GM10266 (cell line): ENCODE measurements at regions not wholly inside any gene's neighbourhood (a gene's known extent, or its start where the extent isn't known, plus 50 kb on each side); places are given as distances from the start of the nearest gene placed in this dataset.
"Not testable (repeated sequence)": the region's sequence is repeated elsewhere in the genome, so short reads cannot be mapped to it uniquely, and the experiment has no call there.

ENCODE experiments used
- DNase-seq: peaks from one replicate; pipeline ENCODE4 v3.0.0; 2012; ENCODE audit errors: extremely low spot score
- CTCF ChIP-seq: IDR thresholded peaks from 2 replicates; pipeline ENCODE4 v1.5.1; 2012; ENCODE audit warnings: mild to moderate bottlenecking, low read depth; ENCODE audit not compliant: control insufficient read depth, insufficient read depth; ENCODE audit errors: missing control alignments

DNA sequence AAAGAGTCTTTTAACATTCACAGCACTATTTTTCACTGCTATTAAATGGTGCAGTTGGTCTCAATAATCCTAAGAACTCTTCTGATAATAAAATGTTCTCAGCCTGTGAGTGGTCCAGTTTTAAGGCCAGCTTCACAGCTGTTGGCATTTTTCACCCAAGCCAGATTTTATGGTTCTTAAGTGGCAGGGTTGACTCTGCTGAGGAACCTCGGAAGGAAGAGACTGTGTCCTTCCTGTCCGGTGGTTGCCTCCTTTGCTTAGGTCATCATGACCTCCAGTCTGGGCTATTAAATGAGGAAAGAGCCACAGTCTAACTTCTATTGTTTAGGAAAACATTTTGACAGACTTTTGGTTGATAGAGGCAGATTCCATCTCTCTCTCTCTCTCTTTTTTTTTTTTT, 112.5 kb upstream of the SERBP1 start:
- TF ChIP-seq CTCF = no peak
- DNase-seq = no peak

DNA sequence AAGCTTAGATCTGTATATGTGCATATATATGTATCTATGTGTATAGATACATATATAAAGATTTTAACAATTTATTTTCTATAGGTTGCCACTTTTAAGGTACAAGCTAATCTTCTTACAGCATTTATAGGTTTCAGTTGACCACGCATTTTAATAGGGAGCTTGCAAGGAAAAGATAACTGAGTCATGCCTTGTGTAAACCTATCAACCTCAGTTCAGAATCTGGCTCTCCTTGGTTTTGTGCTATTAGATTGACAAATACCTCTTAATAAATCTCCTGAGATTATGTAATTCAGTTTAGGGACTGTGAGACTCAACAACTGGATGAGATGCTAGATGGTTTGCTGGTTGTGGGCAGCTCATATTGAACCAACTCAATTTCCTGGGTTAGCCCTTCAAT, 114.7 kb upstream of the SERBP1 start:
- TF ChIP-seq CTCF = no peak
- DNase-seq = no peak

DNA sequence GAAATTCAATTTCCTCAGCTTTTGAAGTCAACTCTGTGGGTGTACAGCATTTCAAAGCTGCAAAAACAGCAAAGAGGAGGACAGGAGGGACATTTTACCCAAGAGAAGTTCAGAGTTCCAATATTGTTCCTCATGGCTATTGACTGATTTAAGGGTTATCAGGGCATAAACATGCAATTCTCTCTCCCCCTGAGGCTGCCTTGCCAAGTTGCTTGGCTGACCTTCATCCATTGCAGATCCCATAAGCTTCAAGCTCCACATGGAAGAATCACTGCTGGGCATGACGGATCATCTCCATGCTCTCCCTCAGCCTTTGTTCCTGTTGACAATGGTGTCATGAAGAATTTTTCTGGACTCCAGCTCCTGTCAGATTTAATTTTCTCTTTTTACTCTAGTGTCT, 115.2 kb upstream of the SERBP1 start:
- DNase-seq = no peak
- TF ChIP-seq CTCF = no peak

GRCh38 chr1:67551375-67551774, 121.2 kb upstream of the SERBP1 start:
- DNase-seq = no peak
- TF ChIP-seq CTCF = no peak

GRCh38 chr1:67552336-67552759, 122.1 kb upstream of the SERBP1 start:
- no peak for TF ChIP-seq CTCF
- no peak for DNase-seq

- not testable (repeated sequence) for DNase-seq
Observed at GRCh38 chr1:67554204-67554603, 124.0 kb upstream of the SERBP1 start.

GRCh38 chr1:67555461-67556296, 125.5 kb upstream of the SERBP1 start:
- no peak for DNase-seq
- no peak for TF ChIP-seq CTCF
